GM12873 (cell line): ENCODE measurements at regions not wholly inside any gene's neighbourhood (a gene's known extent, or its start where the extent isn't known, plus 50 kb on each side); places are given as distances from the start of the nearest gene placed in this dataset.

Experiments used
- CTCF ChIP-seq: IDR thresholded peaks from 2 replicates; pipeline ENCODE4 v1.5.1; 2012; ENCODE audit warnings: low read depth, mild to moderate bottlenecking, moderate library complexity, low read length, control low read depth; ENCODE audit not compliant: insufficient read depth; ENCODE audit errors: missing control alignments

GRCh38 chr3:18681818-18682345 lies 256.7 kb upstream of the SATB1 start:
- no peak for TF ChIP-seq CTCF

DNA sequence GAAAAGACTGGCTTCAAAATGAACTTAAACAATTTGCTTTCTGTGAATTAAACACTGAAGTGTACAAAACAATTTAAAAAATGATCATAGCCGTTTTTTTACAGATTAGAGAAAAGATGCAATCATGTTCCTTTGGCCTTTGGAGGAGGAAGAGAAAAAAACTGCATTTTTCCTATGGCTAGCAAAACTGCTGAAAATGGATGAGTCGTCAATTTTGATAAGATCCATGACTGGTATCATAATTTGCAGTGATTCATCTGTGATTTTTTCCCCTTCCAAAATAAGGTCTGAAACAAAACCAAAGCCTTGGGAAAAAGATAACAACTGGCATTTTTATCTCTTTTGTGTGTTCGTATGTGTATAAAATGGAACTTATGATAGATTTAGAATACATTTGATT lies 255.6 kb upstream of the SATB1 start:
- no peak for TF ChIP-seq CTCF

DNA sequence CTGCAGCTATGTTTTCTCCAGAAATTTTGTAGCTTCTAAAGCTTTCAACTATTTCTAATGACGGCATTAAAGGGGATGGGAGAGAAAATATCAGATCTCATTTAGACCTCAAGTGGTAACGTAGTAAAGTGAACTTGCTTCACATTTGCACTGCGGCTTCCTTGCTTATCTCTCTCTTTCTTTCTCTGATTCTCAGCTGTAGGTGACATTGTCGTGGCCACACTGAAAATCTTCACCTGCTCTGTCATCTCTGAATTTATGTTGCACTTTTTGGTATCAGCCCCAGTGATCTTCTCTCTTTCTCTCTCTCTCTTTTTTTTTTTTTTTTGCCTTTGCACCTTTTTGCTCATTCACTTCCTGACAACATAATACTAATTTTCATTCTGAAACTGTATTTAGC lies 254.1 kb upstream of the SATB1 start:
- no peak for TF ChIP-seq CTCF

GRCh38 chr3:18675197-18675596 lies 250.1 kb upstream of the SATB1 start:
- TF ChIP-seq CTCF = no peak

DNA sequence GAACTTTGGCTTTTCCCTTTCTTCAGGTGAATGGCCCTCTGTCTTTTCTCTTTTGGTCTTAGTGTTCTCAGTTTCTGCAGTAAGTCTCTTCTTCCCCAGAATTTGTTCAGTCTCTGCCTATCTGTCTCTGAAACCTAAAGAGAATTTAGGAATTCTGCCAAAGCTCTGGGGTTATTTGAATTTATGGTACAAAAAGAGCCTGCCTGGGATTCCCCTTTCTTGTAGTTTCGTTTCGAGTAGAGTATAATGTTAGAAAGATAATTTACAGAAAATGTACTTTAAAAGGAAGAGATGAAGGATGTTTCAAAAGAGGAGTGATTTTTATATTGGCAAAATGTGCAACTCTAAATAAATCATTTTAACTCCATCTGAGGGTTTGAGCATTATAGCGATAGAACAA lies 247.4 kb upstream of the SATB1 start:
- TF ChIP-seq CTCF = no peak

- no peak for TF ChIP-seq CTCF
Observed at GRCh38 chr3:18670759-18671158, 245.6 kb upstream of the SATB1 start.

- TF ChIP-seq CTCF = no peak
Observed at GRCh38 chr3:18669374-18669773, 244.2 kb upstream of the SATB1 start.
